Epithelial cell of esophagus (primary cell): ENCODE measurements at regions not wholly inside any gene's neighbourhood (a gene's known extent, or its start where the extent isn't known, plus 50 kb on each side); places are given as distances from the start of the nearest gene placed in this dataset.
"Not testable (repeated sequence)": the region's sequence is repeated elsewhere in the genome, so short reads cannot be mapped to it uniquely, and the experiment has no call there.

Source experiments
- DNase-seq: peaks from one replicate; pipeline ENCODE4 v3.0.0; 2010; ENCODE audit warnings: low read depth
- H3K4me3 ChIP-seq: 2 replicates; pipeline ENCODE4 v1.5.1; 2011; ENCODE audit warnings: mild to moderate bottlenecking, low read length, control low read depth

GRCh38 chr20:64327223-64327549 lies 71.6 kb downstream of the PCMTD2 start:
- H3K4me3 ChIP-seq, DNase-seq: not testable (repeated sequence)

GRCh38 chr20:64327550-64328317 lies 72.2 kb downstream of the PCMTD2 start:
- peak; percentile 63 for DNase-seq

GRCh38 chr20:64328595-64329250 lies 73.2 kb downstream of the PCMTD2 start:
- peak; percentile 35 for DNase-seq
- H3K4me3 ChIP-seq = not testable (repeated sequence)

More at GRCh38 chr20:64327550-64328317, 72.2 kb downstream of the PCMTD2 start:
- not testable (repeated sequence) for H3K4me3 ChIP-seq

- DNase-seq, H3K4me3 ChIP-seq: not testable (repeated sequence)
Observed at GRCh38 chr20:64332627-64333026, 77.1 kb downstream of the PCMTD2 start.
